ENCODE measurements at regions not wholly inside any gene's neighbourhood (a gene's known extent, or its start where the extent isn't known, plus 50 kb on each side); places are given as distances from the start of the nearest gene placed in this dataset.

DNA sequence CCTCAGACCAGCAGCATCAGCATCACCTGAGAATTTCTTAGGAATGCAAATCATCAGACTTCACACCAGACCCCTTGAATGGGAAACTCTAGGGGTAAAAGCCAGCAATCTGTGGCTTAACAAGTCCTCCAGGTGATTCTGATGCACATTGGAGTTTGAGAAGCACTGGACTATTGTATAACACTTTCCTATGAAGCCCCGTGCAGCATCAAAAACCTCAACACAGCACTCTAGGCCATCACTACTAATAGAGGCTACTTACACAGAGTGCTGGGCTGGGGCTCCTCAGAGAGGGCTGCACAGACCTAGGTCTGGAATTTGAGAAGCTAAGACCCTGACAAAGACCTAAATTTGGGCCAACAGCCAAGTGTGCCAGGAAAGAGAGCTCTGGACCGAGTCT is 95.7 kb upstream of the ARAP3 start:
- DNase-seq = no peak

- DNase-seq = no peak
These were observed 95.1 kb upstream of the ARAP3 start for GRCh38 chr5:141777130-141777529.

GRCh38 chr5:141773779-141774562 is 91.9 kb upstream of the ARAP3 start:
- no peak for DNase-seq

GRCh38 chr5:141772281-141772680 is 90.3 kb upstream of the ARAP3 start:
- DNase-seq = no peak

DNA sequence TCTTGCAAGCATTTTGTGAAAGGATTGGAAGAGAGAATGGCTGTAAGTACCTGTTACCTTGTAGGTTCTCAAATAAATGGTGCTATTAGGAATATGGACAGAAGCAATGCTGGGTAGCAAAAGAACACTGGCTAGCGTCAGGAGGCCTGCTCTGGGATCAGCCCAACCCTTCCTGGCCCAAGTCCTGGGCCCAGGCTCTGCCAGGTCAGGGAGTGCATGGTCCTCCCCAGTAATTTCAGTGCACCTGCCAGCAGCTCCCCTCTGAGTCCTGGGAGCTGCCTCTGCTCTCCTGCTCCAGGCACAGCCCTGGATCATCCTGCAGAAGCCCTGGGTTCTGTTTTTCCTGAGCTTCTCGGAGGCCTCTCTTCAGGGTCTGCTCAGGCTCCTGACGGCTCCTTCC is 89.5 kb upstream of the ARAP3 start:
- DNase-seq = no peak

DNA sequence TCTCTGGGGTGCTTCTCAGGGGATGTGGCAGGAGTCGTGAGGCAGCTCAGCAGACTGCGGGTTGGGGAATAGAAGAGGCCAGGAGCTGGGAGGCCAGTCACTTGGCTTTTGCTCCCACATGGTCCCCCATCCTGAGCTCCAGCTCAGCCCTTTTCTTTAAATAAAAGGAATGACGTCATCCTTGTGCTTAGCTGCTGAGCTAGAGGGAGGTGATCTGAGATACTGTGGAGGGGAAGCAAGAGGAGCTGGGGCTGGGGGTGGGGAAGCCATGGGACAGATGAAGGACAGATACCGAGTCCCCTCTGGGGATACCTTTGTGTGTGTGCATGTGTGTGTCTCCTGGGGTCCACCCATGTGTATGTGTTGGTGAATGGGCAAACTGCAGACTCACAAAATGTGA is 89.0 kb upstream of the ARAP3 start:
- no peak for DNase-seq

GRCh38 chr5:141769671-141770070 is 87.6 kb upstream of the ARAP3 start:
- no peak for DNase-seq

DNA sequence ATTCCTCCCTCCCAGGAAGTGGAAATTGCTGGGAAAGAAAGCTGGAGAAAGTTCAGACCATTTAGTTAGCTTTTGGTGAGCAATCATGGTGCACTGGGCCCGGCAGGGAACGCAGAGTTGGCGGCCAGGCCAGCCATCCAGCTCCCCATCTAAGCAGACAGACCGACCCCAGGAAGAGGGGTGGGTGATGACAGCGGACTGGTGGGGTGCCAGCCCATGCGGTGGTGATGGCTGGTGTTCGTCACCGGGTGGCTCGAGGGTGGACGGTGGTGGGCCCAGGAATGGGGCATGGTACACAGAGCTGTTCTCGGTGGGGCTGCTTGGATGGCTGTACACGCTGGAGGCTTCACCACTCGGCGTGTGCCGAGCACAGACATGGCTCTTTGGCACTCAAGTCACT is 85.6 kb upstream of the ARAP3 start:
- DNase-seq = no peak

- no peak for DNase-seq
These were observed 84.0 kb upstream of the ARAP3 start for GRCh38 chr5:141765896-141766551.

GRCh38 chr5:141763541-141763940 is 81.5 kb upstream of the ARAP3 start:
- DNase-seq = no peak

DNA sequence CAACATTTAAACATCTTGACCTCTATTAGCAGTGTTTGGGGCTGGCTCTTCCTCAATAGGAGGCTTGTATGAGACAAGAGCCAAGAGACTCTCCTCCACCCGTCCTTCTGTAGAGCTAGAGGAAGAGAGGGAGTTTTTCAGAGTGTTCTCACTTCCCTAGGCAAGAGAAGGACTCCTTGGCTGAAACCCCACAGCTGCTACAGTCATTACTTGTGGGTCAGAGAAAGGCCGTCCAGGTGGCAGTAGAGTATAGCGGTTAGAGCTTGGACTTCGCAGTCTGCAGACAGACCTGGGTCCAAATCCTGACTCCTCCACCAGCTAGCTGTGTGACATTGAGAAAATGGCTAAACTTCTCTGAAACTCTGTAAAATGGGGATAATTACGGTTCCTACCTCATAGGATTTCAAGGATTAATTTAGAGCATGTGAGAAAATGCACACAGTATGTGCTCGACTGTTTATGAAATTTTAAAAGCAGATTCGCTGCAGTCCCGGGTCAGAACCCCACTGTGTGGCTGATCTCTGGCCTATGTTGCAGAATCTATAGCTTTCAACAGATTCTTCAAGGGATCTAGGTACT is 80.8 kb upstream of the ARAP3 start:
- DNase-seq = no peak

- DNase-seq = no peak
These were observed 80.3 kb upstream of the ARAP3 start for GRCh38 chr5:141762316-141762715.

DNA sequence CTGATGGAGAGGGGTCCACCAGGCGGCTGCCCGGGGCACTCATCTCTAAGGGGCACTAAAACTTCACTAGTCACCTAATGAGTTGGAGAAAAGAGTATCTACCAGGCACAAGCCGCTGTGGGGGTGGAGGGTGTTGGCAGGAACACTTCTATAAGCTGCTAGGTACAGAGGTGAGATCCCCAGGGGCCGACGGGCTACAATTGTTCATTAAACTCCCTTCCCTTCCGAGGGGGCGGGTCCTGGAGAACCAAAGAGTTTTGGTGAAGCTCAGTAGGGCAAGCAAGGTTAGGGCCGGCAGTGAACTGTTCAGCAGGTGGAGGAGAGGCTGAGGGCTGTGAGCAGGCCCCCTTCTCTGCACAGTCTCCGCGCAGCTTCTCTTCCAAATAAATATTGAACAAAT is 78.7 kb upstream of the ARAP3 start:
- DNase-seq = no peak

GRCh38 chr5:141760193-141760592 is 78.2 kb upstream of the ARAP3 start:
- no peak for DNase-seq

GRCh38 chr5:141758310-141758998 is 76.4 kb upstream of the ARAP3 start:
- no peak for DNase-seq

GRCh38 chr5:141757402-141757801 is 75.4 kb upstream of the ARAP3 start:
- DNase-seq = no peak

DNA sequence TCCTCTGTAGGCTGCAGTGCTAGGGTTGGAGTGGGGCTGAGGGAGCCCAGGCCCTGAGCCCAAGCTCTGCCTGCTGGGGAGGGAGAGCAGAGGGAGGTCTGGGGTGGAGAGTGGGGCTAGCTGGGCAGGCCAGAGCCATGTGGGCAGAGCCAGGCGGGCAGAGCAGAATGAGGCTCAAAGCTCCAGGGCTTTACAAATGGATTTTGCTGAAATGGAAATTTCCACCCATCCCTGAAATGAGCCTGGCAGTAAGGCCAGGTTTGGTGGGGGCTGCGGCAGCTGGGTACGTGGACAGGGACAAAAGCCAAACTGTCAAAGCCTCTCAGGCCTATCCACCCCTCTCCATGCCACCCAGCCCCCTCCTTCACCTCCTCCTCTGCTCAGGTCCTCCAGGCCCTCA is 74.2 kb upstream of the ARAP3 start:
- DNase-seq = no peak

GRCh38 chr5:141753971-141754713 is 72.1 kb upstream of the ARAP3 start:
- DNase-seq = no peak

DNA sequence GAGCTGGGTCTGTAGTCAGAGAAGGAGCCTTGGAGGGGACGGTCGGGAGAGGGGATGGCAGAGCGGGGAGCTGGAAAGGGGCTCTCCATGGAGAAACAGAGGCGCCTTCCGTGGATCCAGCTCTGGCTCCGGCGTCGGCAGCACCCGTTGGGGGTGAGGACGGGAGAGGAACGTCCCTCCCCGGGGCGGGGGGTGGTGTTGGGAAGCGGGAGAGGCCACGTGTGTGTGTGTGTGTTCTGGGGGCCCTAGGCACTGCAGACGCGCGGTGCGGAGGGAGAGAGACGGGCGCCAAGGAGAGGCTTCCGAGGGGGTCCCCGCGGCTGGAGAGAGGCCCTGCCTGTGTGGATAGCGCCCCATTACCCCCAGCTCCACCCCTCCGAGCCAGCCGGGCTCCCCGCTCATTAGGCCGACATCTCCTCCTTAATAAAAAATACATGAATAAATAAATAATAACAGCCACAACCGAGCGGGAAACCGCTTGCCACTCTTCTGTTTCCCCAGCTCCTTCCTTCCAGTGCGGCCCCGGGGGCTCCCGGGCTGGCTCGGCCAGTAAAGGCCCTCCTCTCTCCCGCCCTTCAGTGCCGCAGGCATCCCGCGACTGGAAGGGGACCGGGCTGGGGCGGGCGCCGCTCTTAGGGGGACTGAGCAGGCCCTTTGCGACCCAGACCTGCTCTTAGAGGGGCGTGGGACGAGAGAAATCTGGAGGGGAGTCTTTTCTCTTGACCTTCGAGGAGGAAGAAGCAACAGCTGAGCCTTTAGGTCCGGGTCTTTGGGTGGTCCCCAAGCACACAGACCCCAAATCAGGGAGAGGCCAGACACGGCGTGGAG is 71.3 kb upstream of the ARAP3 start:
- DNase-seq = no peak

DNA sequence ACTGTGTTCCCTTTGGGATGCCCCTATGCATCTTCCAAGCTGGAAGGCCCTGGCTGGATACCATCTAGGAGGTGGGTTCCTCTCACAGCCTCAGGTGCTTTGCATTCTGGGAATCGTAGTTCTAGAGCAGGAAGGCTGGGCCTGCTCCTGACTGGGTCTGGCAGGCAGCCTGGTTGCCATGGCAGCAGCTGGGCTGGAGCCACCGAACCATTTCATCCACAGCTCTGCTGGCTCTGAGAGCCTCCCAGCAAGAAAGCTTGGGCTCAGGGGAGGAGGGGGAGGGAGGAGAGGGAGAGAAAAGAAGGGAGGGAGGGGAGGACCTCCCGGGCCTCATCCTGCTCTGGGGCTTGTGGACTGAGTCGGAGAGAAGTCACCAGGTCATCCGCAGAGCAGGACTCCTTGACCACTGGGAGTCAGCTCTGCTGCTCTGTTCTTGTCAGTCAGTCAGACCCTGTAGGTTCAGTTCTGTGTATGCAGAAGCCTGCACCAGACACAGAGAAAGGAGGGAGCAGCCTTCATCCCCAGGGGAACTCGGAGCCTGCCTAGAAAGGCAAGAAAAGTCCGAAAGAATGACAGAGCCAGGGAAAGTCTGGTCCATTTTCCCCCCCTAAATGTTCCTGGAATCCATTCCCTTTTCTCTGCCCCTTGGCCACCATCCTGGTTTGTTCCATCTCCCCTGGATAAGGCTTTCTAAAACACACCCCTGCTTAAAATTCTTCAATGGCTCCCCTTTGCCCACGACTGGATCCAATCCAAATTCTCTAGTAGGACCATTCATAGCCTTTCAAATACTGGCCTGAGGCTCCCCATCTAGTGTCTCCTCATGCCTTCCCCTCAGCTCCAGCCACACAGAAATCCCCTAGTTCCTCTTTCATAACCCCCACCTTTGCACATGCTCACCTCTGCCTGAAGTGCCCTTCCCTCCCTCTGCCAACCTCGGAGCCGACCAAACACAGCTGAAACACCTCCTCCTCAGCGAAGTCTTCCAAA is 65.4 kb upstream of the ARAP3 start:
- DNase-seq = no peak

GRCh38 chr5:141746395-141746794 is 64.4 kb upstream of the ARAP3 start:
- no peak for DNase-seq

Measured in stimulated activated CD4-positive, alpha-beta T cell treated with anti-CD3 and anti-CD28 coated beads, Interleukin-4, amount 100 ng/mL, for 4 hours (primary cell).